ENCODE measurements at regions not wholly inside any gene's neighbourhood (a gene's known extent, or its start where the extent isn't known, plus 50 kb on each side); places are given as distances from the start of the nearest gene placed in this dataset.

DNA sequence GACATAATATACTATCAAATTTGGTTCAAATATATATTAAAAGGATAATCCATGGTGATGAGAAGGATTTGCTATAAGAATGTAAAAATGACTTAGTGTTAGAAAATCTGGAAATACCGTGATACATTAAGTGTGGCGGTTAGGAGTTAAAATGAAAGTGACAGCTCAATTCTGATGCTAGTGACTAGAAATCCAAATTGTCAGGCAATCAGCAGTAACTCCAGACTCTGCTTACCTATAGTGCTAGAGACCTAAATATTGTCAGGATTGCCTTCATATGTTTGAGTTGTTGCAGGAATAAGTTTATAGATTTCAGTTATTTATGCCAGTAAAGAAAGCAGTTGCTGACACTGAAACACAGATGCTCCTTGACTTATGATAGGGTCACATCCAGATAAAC, 737.4 kb downstream of the MRPL39 start:
- CTCF ChIA-PET: no interaction called here
- Histone ChIP-seq H3K27ac (ENCODE audit: extremely low read depth, low read depth, low read length) (no peak overlapping the region), H3K36me3 (ENCODE audit: control insufficient read depth in 2 of 2, insufficient read depth in 1 of 2, low read length in 2 of 2) (no peaks in the 10 kb centered on the region), H3K9me3 (ENCODE audit: control insufficient read depth, insufficient read depth, low read depth, low read length) (no peaks in the 10 kb centered on the region; the same call in 1 of the 2 replicates), H3K4me1 (ENCODE audit: control insufficient read depth, insufficient read depth, low read length) (no peaks in the 10 kb centered on the region), H3K4me3 (ENCODE audit: low read depth, low read length) (no peak overlapping the region)
- TF ChIP-seq SCRT1 (tag by site-specific recombination; IDR thresholded peaks at IDR 0.05; ENCODE audit: borderline replicate concordance) (no peak), ZNF600 (tag by site-specific recombination; IDR thresholded peaks at IDR 0.05) (no peak), ZNF211 (tag by site-specific recombination; IDR thresholded peaks at IDR 0.05; ENCODE audit: low read depth) (no peak), ZNF585B (tag by site-specific recombination; IDR thresholded peaks at IDR 0.05) (no peak), ZNF521 (tag by site-specific recombination; IDR thresholded peaks at IDR 0.05) (no peak), TRIM28 (IDR thresholded peaks at IDR 0.05; ENCODE audit: borderline replicate concordance, low read length) (no peak), ZNF529 (tag by site-specific recombination; IDR thresholded peaks at IDR 0.05; ENCODE audit: insufficient replicate concordance) (no peak), ZNF350 (tag by site-specific recombination; IDR thresholded peaks at IDR 0.05) (no peak), ZNF830 (tag by site-specific recombination; IDR thresholded peaks at IDR 0.05; ENCODE audit: low read depth) (no peak), ZNF2 (tag by site-specific recombination; IDR thresholded peaks at IDR 0.05) (no peak), ZNF404 (tag by site-specific recombination; IDR thresholded peaks at IDR 0.05) (no peak), ZSCAN23 (tag by site-specific recombination; IDR thresholded peaks at IDR 0.05) (no peak), ZNF670 (tag by site-specific recombination; IDR thresholded peaks at IDR 0.05; ENCODE audit: low read depth) (no peak), ZNF654 (tag by site-specific recombination; IDR thresholded peaks at IDR 0.05; ENCODE audit: low read depth) (no peak), ZSCAN16 (tag by site-specific recombination; IDR thresholded peaks at IDR 0.05) (no peak), ZFHX2 (tag by site-specific recombination; conservative IDR thresholded peaks at IDR 0.05) (no peak), ZNF623 (tag by site-specific recombination; IDR thresholded peaks at IDR 0.05) (no peak)
- TF ChIP-seq, protein P1, sequence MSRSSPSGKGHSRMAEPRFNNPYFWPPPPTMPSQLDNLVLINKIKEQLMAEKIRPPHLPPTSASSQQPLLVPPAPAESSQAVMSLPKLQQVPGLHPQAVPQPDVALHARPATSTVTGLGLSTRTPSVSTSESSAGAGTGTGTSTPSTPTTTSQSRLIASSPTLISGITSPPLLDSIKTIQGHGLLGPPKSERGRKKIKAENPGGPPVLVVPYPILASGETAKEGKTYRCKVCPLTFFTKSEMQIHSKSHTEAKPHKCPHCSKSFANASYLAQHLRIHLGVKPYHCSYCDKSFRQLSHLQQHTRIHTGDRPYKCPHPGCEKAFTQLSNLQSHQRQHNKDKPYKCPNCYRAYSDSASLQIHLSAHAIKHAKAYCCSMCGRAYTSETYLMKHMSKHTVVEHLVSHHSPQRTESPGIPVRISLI (tag by site-specific recombination; IDR thresholded peaks at IDR 0.05): no peak
- TF ChIP-seq, protein P2, sequence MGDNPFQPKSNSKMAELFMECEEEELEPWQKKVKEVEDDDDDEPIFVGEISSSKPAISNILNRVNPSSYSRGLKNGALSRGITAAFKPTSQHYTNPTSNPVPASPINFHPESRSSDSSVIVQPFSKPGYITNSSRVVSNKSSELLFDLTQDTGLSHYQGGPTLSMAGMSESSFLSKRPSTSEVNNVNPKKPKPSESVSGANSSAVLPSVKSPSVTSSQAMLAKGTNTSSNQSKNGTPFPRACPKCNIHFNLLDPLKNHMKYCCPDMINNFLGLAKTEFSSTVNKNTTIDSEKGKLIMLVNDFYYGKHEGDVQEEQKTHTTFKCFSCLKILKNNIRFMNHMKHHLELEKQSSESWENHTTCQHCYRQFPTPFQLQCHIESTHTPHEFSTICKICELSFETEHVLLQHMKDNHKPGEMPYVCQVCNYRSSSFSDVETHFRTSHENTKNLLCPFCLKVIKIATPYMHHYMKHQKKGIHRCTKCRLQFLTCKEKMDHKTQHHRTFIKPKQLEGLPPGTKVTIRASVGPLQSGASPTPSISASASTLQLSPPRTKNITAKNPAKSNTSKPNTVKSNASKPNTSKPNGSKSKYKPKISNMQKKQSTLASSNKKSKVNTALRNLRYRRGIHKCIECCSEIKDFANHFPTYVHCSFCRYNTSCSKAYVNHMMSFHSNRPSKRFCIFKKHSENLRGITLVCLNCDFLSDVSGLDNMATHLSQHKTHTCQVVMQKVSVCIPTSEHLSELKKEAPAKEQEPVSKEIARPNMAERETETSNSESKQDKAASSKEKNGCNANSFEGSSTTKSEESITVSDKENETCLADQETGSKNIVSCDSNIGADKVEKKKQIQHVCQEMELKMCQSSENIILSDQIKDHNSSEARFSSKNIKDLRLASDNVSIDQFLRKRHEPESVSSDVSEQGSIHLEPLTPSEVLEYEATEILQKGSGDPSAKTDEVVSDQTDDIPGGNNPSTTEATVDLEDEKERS (tag by site-specific recombination; IDR thresholded peaks at IDR 0.05): no peak
- TF ChIP-seq, protein P3, sequence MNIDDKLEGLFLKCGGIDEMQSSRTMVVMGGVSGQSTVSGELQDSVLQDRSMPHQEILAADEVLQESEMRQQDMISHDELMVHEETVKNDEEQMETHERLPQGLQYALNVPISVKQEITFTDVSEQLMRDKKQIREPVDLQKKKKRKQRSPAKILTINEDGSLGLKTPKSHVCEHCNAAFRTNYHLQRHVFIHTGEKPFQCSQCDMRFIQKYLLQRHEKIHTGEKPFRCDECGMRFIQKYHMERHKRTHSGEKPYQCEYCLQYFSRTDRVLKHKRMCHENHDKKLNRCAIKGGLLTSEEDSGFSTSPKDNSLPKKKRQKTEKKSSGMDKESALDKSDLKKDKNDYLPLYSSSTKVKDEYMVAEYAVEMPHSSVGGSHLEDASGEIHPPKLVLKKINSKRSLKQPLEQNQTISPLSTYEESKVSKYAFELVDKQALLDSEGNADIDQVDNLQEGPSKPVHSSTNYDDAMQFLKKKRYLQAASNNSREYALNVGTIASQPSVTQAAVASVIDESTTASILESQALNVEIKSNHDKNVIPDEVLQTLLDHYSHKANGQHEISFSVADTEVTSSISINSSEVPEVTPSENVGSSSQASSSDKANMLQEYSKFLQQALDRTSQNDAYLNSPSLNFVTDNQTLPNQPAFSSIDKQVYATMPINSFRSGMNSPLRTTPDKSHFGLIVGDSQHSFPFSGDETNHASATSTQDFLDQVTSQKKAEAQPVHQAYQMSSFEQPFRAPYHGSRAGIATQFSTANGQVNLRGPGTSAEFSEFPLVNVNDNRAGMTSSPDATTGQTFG (tag by site-specific recombination; IDR thresholded peaks at IDR 0.05; ENCODE audit: borderline replicate concordance): no peak
- POLR2A ChIA-PET: no interaction called here

DNA sequence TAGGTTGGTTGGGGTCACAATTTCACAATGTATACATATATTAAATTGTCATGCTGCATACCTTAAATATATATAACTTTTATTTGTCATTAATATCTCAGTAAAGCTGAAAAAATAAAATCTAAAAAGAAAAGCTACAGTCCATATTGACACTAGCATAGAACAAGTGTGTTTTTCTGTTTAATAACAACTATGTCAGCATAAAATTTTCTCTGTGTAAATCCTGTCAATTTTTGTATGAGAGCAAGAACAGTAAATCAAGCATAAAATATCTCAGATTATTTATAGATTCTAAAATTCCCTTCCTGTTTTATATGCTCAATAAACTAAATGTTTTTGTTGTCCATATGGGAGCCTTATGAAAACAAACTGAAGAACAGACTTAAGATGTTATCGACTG, 739.2 kb downstream of the MRPL39 start:
- Histone ChIP-seq H3K4me3 (ENCODE audit: low read depth, low read length) (no peak overlapping the region), H3K36me3 (ENCODE audit: control insufficient read depth in 2 of 2, insufficient read depth in 1 of 2, low read length in 2 of 2) (no peaks in the 10 kb centered on the region), H3K4me1 (ENCODE audit: control insufficient read depth, insufficient read depth, low read length) (no peaks in the 10 kb centered on the region), H3K27ac (ENCODE audit: extremely low read depth, low read depth, low read length) (no peak overlapping the region), H3K9me3 (ENCODE audit: control insufficient read depth, insufficient read depth, low read depth, low read length) (no peaks in the 10 kb centered on the region; the same call in 1 of the 2 replicates)
- ChIA-PET POLR2A (no interaction called here), CTCF (no interaction called here)
- TF ChIP-seq ZBTB20 (tag by site-specific recombination; IDR thresholded peaks at IDR 0.05): no peak
- TF ChIP-seq ZFP37 (tag by site-specific recombination; IDR thresholded peaks at IDR 0.05): no peak
- TF ChIP-seq ZNF211 (tag by site-specific recombination; IDR thresholded peaks at IDR 0.05; ENCODE audit: low read depth): no peak
- TF ChIP-seq KLF16 (tag by site-specific recombination; IDR thresholded peaks at IDR 0.05): no peak
- no peak for TF ChIP-seq ZBTB1 (tag by site-specific recombination; IDR thresholded peaks at IDR 0.05)

Data from HEK293 (cell line).